Keratinocyte (primary cell): ENCODE measurements at regions not wholly inside any gene's neighbourhood (a gene's known extent, or its start where the extent isn't known, plus 50 kb on each side); places are given as distances from the start of the nearest gene placed in this dataset.

Experiments used
- CTCF ChIP-seq, 3 experiments: IDR thresholded peaks in 1 of 3; conservative IDR thresholded peaks in 1 of 3; optimal IDR thresholded peaks in 1 of 3; 2 replicates in 2 of 3; 3 replicates in 1 of 3; pipeline versions ENCODE3 to v1.5.1; 2011; ENCODE audit warnings: low read length in 3 of 3, mild to moderate bottlenecking in 3 of 3, moderate library complexity in 2 of 3, control low read depth in 1 of 3, inconsistent platforms in 1 of 3; ENCODE audit not compliant: insufficient read depth in 2 of 3; ENCODE audit errors: extremely low read depth in 1 of 3
- EZH2 ChIP-seq: IDR thresholded peaks from one replicate; pipeline ENCODE4 v1.6.1; 2012; ENCODE audit warnings: inconsistent platforms, mild to moderate bottlenecking, low read length, moderate library complexity

GRCh38 chr1:104733866-104734265 is 984.2 kb downstream of the AMY1C start:
- no peak for TF ChIP-seq CTCF (optimal IDR thresholded peaks at IDR 0.05 in 1 of 3, IDR thresholded peaks at IDR 0.05 in 1 of 3, conservative IDR thresholded peaks at IDR 0.05 in 1 of 3; ENCODE audit: extremely low read depth in 1 of 3, insufficient read depth in 2 of 3, low read length in 3 of 3)
- TF ChIP-seq EZH2: no peak
